ENCODE measurements at regions not wholly inside any gene's neighbourhood (a gene's known extent, or its start where the extent isn't known, plus 50 kb on each side); places are given as distances from the start of the nearest gene placed in this dataset.
"Not testable (repeated sequence)": the region's sequence is repeated elsewhere in the genome, so short reads cannot be mapped to it uniquely, and the experiment has no call there.

- in situ Hi-C loops (cut with MboI; ENCODE audit: low sequenced_read_pairs) = no loop called here
Measured at GRCh38 chr7:106354822-106355221, 70.0 kb upstream of the NAMPT start.

GRCh38 chr7:106353944-106354343, 69.2 kb upstream of the NAMPT start:
- in situ Hi-C loops (cut with MboI; ENCODE audit: low sequenced_read_pairs) = no loop called here

GRCh38 chr7:106348231-106348630, 63.4 kb upstream of the NAMPT start:
- in situ Hi-C loops (cut with MboI; ENCODE audit: low sequenced_read_pairs) = no loop called here

- in situ Hi-C loops (cut with MboI; ENCODE audit: low sequenced_read_pairs) = no loop called here
Measured at GRCh38 chr7:106347229-106347833, 62.5 kb upstream of the NAMPT start.

GRCh38 chr7:106346678-106347217, 62.0 kb upstream of the NAMPT start:
- in situ Hi-C loops (cut with MboI; ENCODE audit: low sequenced_read_pairs) = no loop called here

GRCh38 chr7:106346167-106346677, 61.4 kb upstream of the NAMPT start:
- in situ Hi-C loops (cut with MboI; ENCODE audit: low sequenced_read_pairs) = no loop called here

GRCh38 chr7:106345421-106346166, 60.8 kb upstream of the NAMPT start:
- in situ Hi-C loops (cut with MboI; ENCODE audit: low sequenced_read_pairs) = no loop called here

- in situ Hi-C loops (cut with MboI; ENCODE audit: low sequenced_read_pairs) = no loop called here
Measured at GRCh38 chr7:106344861-106345260, 60.1 kb upstream of the NAMPT start.

GRCh38 chr7:106344211-106344610, 59.4 kb upstream of the NAMPT start:
- in situ Hi-C loops (cut with MboI; ENCODE audit: low sequenced_read_pairs) = no loop called here

GRCh38 chr7:106342049-106342448, 57.3 kb upstream of the NAMPT start:
- in situ Hi-C loops (cut with MboI; ENCODE audit: low sequenced_read_pairs) = not testable (repeated sequence)

- in situ Hi-C loops (cut with MboI; ENCODE audit: low sequenced_read_pairs) = not testable (repeated sequence)
Measured at GRCh38 chr7:106340247-106340596, 55.4 kb upstream of the NAMPT start.

- in situ Hi-C loops (cut with MboI; ENCODE audit: low sequenced_read_pairs) = no loop called here
Measured at GRCh38 chr7:106339513-106340246, 54.9 kb upstream of the NAMPT start.

- in situ Hi-C loops (cut with MboI; ENCODE audit: low sequenced_read_pairs) = no loop called here
Measured at GRCh38 chr7:106337754-106338153, 53.0 kb upstream of the NAMPT start.

GRCh38 chr7:106335814-106336213, 51.0 kb upstream of the NAMPT start:
- in situ Hi-C loops (cut with MboI; ENCODE audit: low sequenced_read_pairs) = no loop called here

Measured in hTERT RPE-1 (cell line).